ENCODE measurements at regions not wholly inside any gene's neighbourhood (a gene's known extent, or its start where the extent isn't known, plus 50 kb on each side); places are given as distances from the start of the nearest gene placed in this dataset.

GRCh38 chr17:33640629-33641028 is 347.5 kb upstream of the ASIC2 start:
- H3K9me3 ChIP-seq (ENCODE audit: control extremely low read depth in 1 of 3, control insufficient read depth in 2 of 3, insufficient read depth in 1 of 3, low read length in 2 of 3): peaks cover 0 to 12% (median 7%) of the 10 kb centered on the region in 3 donors
- WGBS (ENCODE audit: insufficient coverage): 97% methylated on average over 6 of the region's 8 CpGs

GRCh38 chr17:33642002-33642401 is 348.9 kb upstream of the ASIC2 start:
- H3K9me3 ChIP-seq (ENCODE audit: control extremely low read depth in 1 of 3, control insufficient read depth in 2 of 3, insufficient read depth in 1 of 3, low read length in 2 of 3): peaks cover 0 to 11% (median 7%) of the 10 kb centered on the region in 3 donors
- Mint-ChIP-seq H3K4me1 (peaks cover 6% of the 10 kb centered on the region), H3K4me3 (no peak overlapping the region), H3K9me3 (ENCODE audit: insufficient read depth) (peaks cover 3% of the 10 kb centered on the region), H3K27me3 (peaks cover 20% of the 10 kb centered on the region), H3K27ac (no peak overlapping the region)
- no peak for ATAC-seq (ENCODE audit: low read depth)
- TF ChIP-seq EZH2 (IDR thresholded peaks at IDR 0.05; ENCODE audit: borderline replicate concordance, insufficient read depth, low read depth, low read length, poor library complexity, severe bottlenecking) (no peak), CTCF (IDR thresholded peaks at IDR 0.05) (no peak)
- ChIA-PET POLR2A (no interaction called here), CTCF (no interaction called here)
- H2AFZ ChIP-seq (ENCODE audit: insufficient read depth, low read depth, low read length, poor library complexity, severe bottlenecking): no peak overlapping the region
- intact Hi-C loops (cut with micrococcal nuclease): no loop called here
- H3K27me3 ChIP-seq (replicated peaks in 1 of 4; ENCODE audit: control extremely low read depth in 1 of 4, control insufficient read depth in 3 of 4, insufficient read depth in 4 of 4, low read length in 3 of 4): no peaks in the 10 kb centered on the region
- DNase-seq: no peak
- H3K79me2 ChIP-seq (ENCODE audit: control insufficient read depth, insufficient read depth, low read length): no peaks in the 10 kb centered on the region
- H4K20me1 ChIP-seq (ENCODE audit: control insufficient read depth, insufficient read depth, low read length, poor library complexity, severe bottlenecking): no peaks in the 10 kb centered on the region
- H3K4me1 ChIP-seq (ENCODE audit: control insufficient read depth in 2 of 2, insufficient read depth in 2 of 2, low read length in 2 of 2): no peaks in the 10 kb centered on the region
- no peak overlapping the region for H3K4me2 ChIP-seq (replicated peaks; ENCODE audit: low read depth, low read length, poor library complexity, severe bottlenecking)
- H3K4me3 ChIP-seq (ENCODE audit: control extremely low read depth in 1 of 5, extremely low read depth in 1 of 5, insufficient read depth in 1 of 5, low read depth in 2 of 5, low read length in 4 of 5): no peak overlapping the region
- no peak overlapping the region for H3K9ac ChIP-seq (ENCODE audit: low read length)
- WGBS (ENCODE audit: insufficient coverage): no CpG with 5 or more reads among the region's 1 CpG
- no peak overlapping the region for H3K27ac ChIP-seq (ENCODE audit: low read length in 2 of 2)
- no peaks in the 10 kb centered on the region for H3K36me3 ChIP-seq (replicated peaks in 1 of 2; ENCODE audit: control extremely low read depth in 1 of 2, control insufficient read depth in 1 of 2, extremely low read depth in 1 of 2, insufficient read depth in 2 of 2, low read length in 1 of 2)

More at GRCh38 chr17:33640629-33641028, 347.5 kb upstream of the ASIC2 start:
- no peak overlapping the region for H3K4me3 ChIP-seq (ENCODE audit: control extremely low read depth in 1 of 5, extremely low read depth in 1 of 5, insufficient read depth in 1 of 5, low read depth in 2 of 5, low read length in 4 of 5)
- no peaks in the 10 kb centered on the region for H3K4me1 ChIP-seq (ENCODE audit: control insufficient read depth in 2 of 2, insufficient read depth in 2 of 2, low read length in 2 of 2)
- no peak overlapping the region for H3K9ac ChIP-seq (ENCODE audit: low read length)
- ChIA-PET POLR2A (no interaction called here), CTCF (interaction anchor here (0.9 kb wide), 1 partner anchor 9 kb away, joined by 3 read pairs; no protein-coding TSS in a partner anchor)
- DNase-seq (no peak), ATAC-seq (ENCODE audit: low read depth) (no peak)
- no peak overlapping the region for H3K27ac ChIP-seq (ENCODE audit: low read length in 2 of 2)
- H3K27ac Mint-ChIP-seq: no peak overlapping the region
- H3K4me1 Mint-ChIP-seq: peaks cover 6% of the 10 kb centered on the region
- no peaks in the 10 kb centered on the region for H3K36me3 ChIP-seq (replicated peaks in 1 of 2; ENCODE audit: control extremely low read depth in 1 of 2, control insufficient read depth in 1 of 2, extremely low read depth in 1 of 2, insufficient read depth in 2 of 2, low read length in 1 of 2)
- peaks cover 20% of the 10 kb centered on the region for H3K27me3 Mint-ChIP-seq
- TF ChIP-seq CTCF (IDR thresholded peaks at IDR 0.05): no peak
- TF ChIP-seq EZH2 (IDR thresholded peaks at IDR 0.05; ENCODE audit: borderline replicate concordance, insufficient read depth, low read depth, low read length, poor library complexity, severe bottlenecking): no peak
- no peaks in the 10 kb centered on the region for H3K79me2 ChIP-seq (ENCODE audit: control insufficient read depth, insufficient read depth, low read length)
- intact Hi-C loops (cut with micrococcal nuclease): no loop called here
- H3K4me3 Mint-ChIP-seq: no peak overlapping the region
- H3K27me3 ChIP-seq (replicated peaks in 1 of 4; ENCODE audit: control extremely low read depth in 1 of 4, control insufficient read depth in 3 of 4, insufficient read depth in 4 of 4, low read length in 3 of 4): no peaks in the 10 kb centered on the region
- H3K4me2 ChIP-seq (replicated peaks; ENCODE audit: low read depth, low read length, poor library complexity, severe bottlenecking): no peak overlapping the region
- peaks cover 3% of the 10 kb centered on the region for H3K9me3 Mint-ChIP-seq (ENCODE audit: insufficient read depth)
- H2AFZ ChIP-seq (ENCODE audit: insufficient read depth, low read depth, low read length, poor library complexity, severe bottlenecking): no peak overlapping the region
- H4K20me1 ChIP-seq (ENCODE audit: control insufficient read depth, insufficient read depth, low read length, poor library complexity, severe bottlenecking): no peaks in the 10 kb centered on the region
